ENCODE measurements at regions not wholly inside any gene's neighbourhood (a gene's known extent, or its start where the extent isn't known, plus 50 kb on each side); places are given as distances from the start of the nearest gene placed in this dataset.

- TF ChIP-seq, protein P1, sequence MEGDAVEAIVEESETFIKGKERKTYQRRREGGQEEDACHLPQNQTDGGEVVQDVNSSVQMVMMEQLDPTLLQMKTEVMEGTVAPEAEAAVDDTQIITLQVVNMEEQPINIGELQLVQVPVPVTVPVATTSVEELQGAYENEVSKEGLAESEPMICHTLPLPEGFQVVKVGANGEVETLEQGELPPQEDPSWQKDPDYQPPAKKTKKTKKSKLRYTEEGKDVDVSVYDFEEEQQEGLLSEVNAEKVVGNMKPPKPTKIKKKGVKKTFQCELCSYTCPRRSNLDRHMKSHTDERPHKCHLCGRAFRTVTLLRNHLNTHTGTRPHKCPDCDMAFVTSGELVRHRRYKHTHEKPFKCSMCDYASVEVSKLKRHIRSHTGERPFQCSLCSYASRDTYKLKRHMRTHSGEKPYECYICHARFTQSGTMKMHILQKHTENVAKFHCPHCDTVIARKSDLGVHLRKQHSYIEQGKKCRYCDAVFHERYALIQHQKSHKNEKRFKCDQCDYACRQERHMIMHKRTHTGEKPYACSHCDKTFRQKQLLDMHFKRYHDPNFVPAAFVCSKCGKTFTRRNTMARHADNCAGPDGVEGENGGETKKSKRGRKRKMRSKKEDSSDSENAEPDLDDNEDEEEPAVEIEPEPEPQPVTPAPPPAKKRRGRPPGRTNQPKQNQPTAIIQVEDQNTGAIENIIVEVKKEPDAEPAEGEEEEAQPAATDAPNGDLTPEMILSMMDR (IDR thresholded peaks at IDR 0.05) = no peak
- TF ChIP-seq POLR2A (IDR thresholded peaks at IDR 0.05) (no peak), POLR2AphosphoS5 (IDR thresholded peaks at IDR 0.05) (no peak), EP300 (IDR thresholded peaks at IDR 0.05) (no peak)
Observed at GRCh38 chr5:117691081-117691870, 1116.7 kb upstream of the SEMA6A start.
